Heart left ventricle (tissue), 16 donors: ENCODE measurements at regions not wholly inside any gene's neighbourhood (a gene's known extent, or its start where the extent isn't known, plus 50 kb on each side); places are given as distances from the start of the nearest gene placed in this dataset.

ENCODE experiments used
- ATAC-seq, 4 donors: fragments of 200-7000 bp; cut with Tn5 transposase; one replicate each; pipeline ENCODE4 v1.9.1; 2020 to 2022; ENCODE audit warnings: moderate library complexity in 4 of 4, mild to moderate bottlenecking in 3 of 4, moderate number of reproducible peaks in 1 of 4
- DNase-seq, 5 donors: peaks; one replicate each; pipeline ENCODE4 v3.0.0-alpha.2; 2020
- H3K27ac ChIP-seq, 12 donors: fragments of 200-600 bp; sonication (generic) in 4 of 12; one replicate each; pipeline versions ENCODE4 v1.5.0 to v1.8.0; 2016 to 2022; ENCODE audit warnings: mild to moderate bottlenecking in 2 of 12
- H3K27me3 ChIP-seq, 9 donors: fragments of 200-600 bp; sonication (generic) in 2 of 9; one replicate each; pipeline versions ENCODE4 v1.5.1 to v1.8.0; 2016 to 2022; ENCODE audit warnings: mild to moderate bottlenecking in 3 of 9
- H3K36me3 ChIP-seq, 9 donors: fragments of 200-600 bp; sonication (generic) in 2 of 9; one replicate each; pipeline versions ENCODE4 v1.5.0 to v1.8.0; 2018 to 2022; ENCODE audit warnings: mild to moderate bottlenecking in 2 of 9
- H3K4me1 ChIP-seq, 12 donors: fragments of 200-600 bp; sonication (generic) in 4 of 12; one replicate each; pipeline versions ENCODE4 v1.5.0 to v1.8.0; 2016 to 2022; ENCODE audit warnings: mild to moderate bottlenecking in 3 of 12
- H3K4me3 ChIP-seq, 12 donors: fragments of 200-600 bp; sonication (generic) in 4 of 12; one replicate each; pipeline versions ENCODE4 v1.5.0 to v1.8.0; 2017 to 2022; ENCODE audit warnings: mild to moderate bottlenecking in 9 of 12, moderate library complexity in 4 of 12
- H3K9me3 ChIP-seq, 12 donors: fragments of 200-600 bp; sonication (generic) in 4 of 12; one replicate each; pipeline versions ENCODE4 v1.5.0 to v1.8.0; 2016 to 2022; ENCODE audit warnings: mild to moderate bottlenecking in 1 of 12
- POLR2A ChIP-seq, 2 donors: fragments of 450-650 bp; IDR thresholded peaks; one replicate each; pipeline ENCODE4 v1.6.1; 2017; ENCODE audit warnings: antibody characterized with exemption in 2 of 2, mild to moderate bottlenecking in 2 of 2, moderate library complexity in 2 of 2
- WGBS, 4 donors: extraction: QIAGEN DNeasy Blood & Tissue Kit in 2 of 4; methylation state at CpG; one replicate each; pipeline versions ENCODE4 v1.1.5 to v1.1.7; 2013 to 2018; 5-methylcytosine and 5-hydroxymethylcytosine counted together
- intact Hi-C, 10 donors: fragments of 100-400 bp; cut with DNase I; formaldehyde crosslinking; loops; one replicate each; pipeline versions ENCODE4 v1.11.1 to v1.14.2; 2022
- TF ChIP-seq, protein P1 (sequence below), 12 donors: fragments of 200-600 bp; sonication (generic) in 4 of 12; IDR thresholded peaks; one replicate each; pipeline versions ENCODE4 v1.5.0 to v1.8.0; 2018 to 2022; ENCODE audit warnings: antibody characterized with exemption in 12 of 12, mild to moderate bottlenecking in 5 of 12
- donor health status: ischemic (EF 13 %, LVEDD 7.1; RV severe dilation, severe dysfunction).
- donor health status: healthy with polysubstance abuse.
- donor health status: DM: no; HTN: yes; CAD: no.
- donor health status: DM: no; HTN: no; CAD: no.
- donor health status: ischemic (EF 25% LVEDD 6.9; RV normal size, moderate dysfunction).
- donor health status: ischemic (EF 25% LVEDD 5.7; RV mildly dilated, moderate dysfunction).
- donor health status: healthy.
- donor health status: DM: yes; HTN: yes; CAD: no.
- donor health status: ischemic (EF 35%, LVEDD 5.7; RV mildly dilated, moderate dysfunction).
- donor health status: nonischemic (EF 11% LVEDD 7.7; RV severe dilation, severe dysfunction).
- donor health status: DM: yes; HTN: yes; CAD: no.
- donor health status: PGD.
- donor health status: ischemic (EF 29% LVEDD 5.4; RV normal size, mild dysfunction).
- donor health status: nonischemic (EF 23%, LVEDD 6.1; RV moderate dilation, normal function).

DNA sequence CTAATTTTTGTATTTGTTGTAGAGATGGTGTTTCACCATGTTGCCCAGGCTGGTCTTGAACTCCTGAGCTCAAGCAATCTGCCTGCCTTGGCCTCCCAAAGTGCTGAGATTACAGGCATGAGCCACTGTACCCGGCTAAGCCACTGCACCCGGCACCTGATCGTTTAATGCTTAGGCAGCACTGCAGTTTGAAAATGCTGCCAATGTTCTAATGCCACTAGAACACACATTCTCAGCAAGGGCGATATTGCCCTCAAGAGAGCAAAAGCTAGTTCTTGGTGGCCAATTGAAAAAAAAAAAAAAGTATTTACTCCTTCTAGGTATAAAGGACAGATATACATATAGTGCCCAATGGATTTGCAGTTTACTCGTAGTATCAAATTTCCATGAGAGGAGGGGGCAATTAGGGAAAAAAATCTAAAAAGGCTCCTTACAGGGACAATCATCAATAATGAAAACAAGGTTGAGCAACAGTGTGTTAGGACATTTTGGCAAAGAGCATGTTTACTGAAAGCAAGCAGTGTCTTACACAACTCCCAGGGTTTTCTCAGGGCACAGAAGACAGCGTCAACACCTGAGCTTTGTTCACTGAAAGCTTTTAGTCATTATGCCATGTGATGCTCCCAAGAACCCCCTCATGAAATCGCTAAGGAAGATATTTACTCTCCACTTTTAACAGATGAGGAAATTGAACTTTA lies 199.9 kb upstream of the PKDCC start:
- no peak for ATAC-seq
- H3K27me3 ChIP-seq = peaks cover 0 to 17% (median 0%) of the 10 kb centered on the region in 9 donors
- intact Hi-C loops = no loop called here
- H3K27ac ChIP-seq = no peak overlapping the region
- 70 to 76% (median 72%) methylated on average over 7 of the region's 7 CpGs for WGBS, 4 donors
- DNase-seq = no peak
- H3K9me3 ChIP-seq = no peaks in the 10 kb centered on the region
- H3K4me1 ChIP-seq = no peaks in the 10 kb centered on the region
- no peak for TF ChIP-seq POLR2A (IDR thresholded peaks at IDR 0.05)
- TF ChIP-seq, protein P1, sequence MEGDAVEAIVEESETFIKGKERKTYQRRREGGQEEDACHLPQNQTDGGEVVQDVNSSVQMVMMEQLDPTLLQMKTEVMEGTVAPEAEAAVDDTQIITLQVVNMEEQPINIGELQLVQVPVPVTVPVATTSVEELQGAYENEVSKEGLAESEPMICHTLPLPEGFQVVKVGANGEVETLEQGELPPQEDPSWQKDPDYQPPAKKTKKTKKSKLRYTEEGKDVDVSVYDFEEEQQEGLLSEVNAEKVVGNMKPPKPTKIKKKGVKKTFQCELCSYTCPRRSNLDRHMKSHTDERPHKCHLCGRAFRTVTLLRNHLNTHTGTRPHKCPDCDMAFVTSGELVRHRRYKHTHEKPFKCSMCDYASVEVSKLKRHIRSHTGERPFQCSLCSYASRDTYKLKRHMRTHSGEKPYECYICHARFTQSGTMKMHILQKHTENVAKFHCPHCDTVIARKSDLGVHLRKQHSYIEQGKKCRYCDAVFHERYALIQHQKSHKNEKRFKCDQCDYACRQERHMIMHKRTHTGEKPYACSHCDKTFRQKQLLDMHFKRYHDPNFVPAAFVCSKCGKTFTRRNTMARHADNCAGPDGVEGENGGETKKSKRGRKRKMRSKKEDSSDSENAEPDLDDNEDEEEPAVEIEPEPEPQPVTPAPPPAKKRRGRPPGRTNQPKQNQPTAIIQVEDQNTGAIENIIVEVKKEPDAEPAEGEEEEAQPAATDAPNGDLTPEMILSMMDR (IDR thresholded peaks at IDR 0.05) = no peak
- no peak overlapping the region for H3K4me3 ChIP-seq
- no peaks in the 10 kb centered on the region for H3K36me3 ChIP-seq

DNA sequence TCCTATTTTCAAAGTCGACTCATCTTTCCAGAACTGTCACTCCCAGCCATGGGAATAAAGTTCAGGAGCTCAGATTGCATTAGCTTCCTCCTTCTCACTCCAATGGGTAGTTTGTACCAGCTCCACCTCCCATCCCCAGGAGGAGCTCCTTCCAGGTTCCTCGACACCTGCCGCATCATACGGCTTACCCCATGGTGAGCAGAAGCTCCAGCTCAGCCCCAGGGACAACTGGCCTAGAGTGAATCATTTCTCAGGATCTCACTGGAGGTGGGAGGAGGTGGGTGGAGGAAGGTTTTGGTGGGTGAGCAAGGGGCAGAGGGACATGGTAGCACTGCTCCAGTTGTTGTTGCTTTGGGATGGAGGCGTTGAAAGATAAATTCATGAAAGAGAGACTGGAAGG lies 196.3 kb upstream of the PKDCC start:
- 67 to 85% (median 81%) methylated on average over 5 of the region's 5 CpGs for WGBS, 4 donors
- ATAC-seq (no peak), DNase-seq (no peak)
- peaks cover 0 to 4% (median 0%) of the 10 kb centered on the region in 12 donors for H3K4me1 ChIP-seq
- H3K4me3 ChIP-seq = no peak overlapping the region
- H3K36me3 ChIP-seq = no peaks in the 10 kb centered on the region
- H3K27me3 ChIP-seq = peaks cover 0 to 7% (median 0%) of the 10 kb centered on the region in 9 donors
- no peaks in the 10 kb centered on the region for H3K9me3 ChIP-seq
- H3K27ac ChIP-seq = no peak overlapping the region
- intact Hi-C loops = loop anchor here in 7 of 10 donors (5.0 to 10.0 kb wide), 2 partner anchors 236 to 473 kb away; no protein-coding TSS in a partner anchor
- TF ChIP-seq POLR2A (IDR thresholded peaks at IDR 0.05) = no peak

DNA sequence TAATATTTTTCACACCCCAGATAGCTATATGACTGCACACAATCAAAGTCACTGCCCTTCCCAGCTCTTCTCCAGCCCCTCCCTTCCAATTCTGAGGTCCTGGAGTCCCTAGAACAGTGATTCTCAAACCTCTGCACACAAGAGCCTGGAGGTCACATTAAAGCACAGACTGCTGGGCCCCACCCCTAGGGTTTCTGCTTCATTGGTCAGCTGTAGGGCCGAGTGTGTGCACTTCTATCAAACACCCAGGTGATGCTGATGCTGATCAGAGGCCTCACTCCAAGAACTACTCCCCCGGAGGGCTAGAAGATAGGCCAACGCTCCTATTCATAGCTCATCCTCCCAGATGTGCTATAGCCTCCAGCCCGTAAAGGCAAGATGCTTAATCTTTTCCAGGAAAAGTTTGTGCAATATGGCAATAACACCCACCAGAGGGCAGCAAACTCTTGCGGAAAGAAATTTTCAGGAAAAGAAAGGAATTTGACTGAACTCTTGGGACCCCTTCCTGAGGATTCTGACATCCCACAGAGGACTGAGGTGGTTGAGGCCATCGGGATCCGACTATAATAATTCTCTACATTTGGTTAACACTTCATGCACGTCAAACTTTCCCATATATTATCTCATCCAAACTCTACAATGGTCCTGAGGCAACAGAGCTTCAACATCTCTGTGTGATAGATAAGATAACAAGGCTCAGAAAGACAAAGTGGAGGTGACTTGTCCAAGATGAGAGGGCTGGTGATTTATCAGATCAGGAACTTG lies 194.2 kb upstream of the PKDCC start:
- Histone ChIP-seq H3K27me3 (peaks cover 0 to 7% (median 0%) of the 10 kb centered on the region in 9 donors), H3K36me3 (no peaks in the 10 kb centered on the region), H3K27ac (no peak overlapping the region), H3K4me3 (no peak overlapping the region), H3K9me3 (no peaks in the 10 kb centered on the region), H3K4me1 (peaks cover 0 to 4% (median 0%) of the 10 kb centered on the region in 12 donors)
- TF ChIP-seq, protein P1 (IDR thresholded peaks at IDR 0.05) = peak; percentile 61 to 77 (median 70)
- TF ChIP-seq POLR2A (IDR thresholded peaks at IDR 0.05) = no peak
- ATAC-seq = peak in 3 of 4 donors; percentile 9 to 36 (median 20)
- intact Hi-C loops = loop anchor here in 9 of 10 donors (1.0 to 10.0 kb wide), 4 partner anchors 233 to 471 kb away; no protein-coding TSS in a partner anchor
- peak in 2 of 5 donors; percentile 23 to 38 for DNase-seq
- 7 to 13% (median 10%) methylated on average over 8 of the region's 8 CpGs for WGBS, 4 donors

DNA sequence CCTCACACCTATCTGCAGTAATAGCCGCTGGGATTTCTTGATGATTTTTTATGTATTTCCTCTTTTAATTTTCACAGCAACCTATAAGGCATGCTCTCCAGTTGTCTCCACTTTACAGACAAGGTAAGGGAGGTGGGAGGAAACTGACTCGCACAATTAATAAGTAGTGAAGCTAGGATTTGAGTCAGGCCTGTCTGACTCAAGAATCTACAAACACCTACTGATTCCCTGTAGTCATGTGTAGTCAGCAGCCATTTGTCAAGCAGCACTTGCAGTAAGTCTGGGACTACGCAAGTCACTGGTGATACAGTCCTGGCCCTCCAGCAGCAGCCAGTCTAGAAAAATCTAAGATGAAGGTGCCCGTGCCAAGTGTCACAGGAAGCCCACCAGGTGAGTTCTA lies 193.6 kb upstream of the PKDCC start:
- WGBS, 4 donors = 74 to 83% (median 80%) methylated on average over 4 of the region's 4 CpGs
- ATAC-seq (no peak), DNase-seq (no peak)
- intact Hi-C loops = loop anchor here in 7 of 10 donors (5.0 to 10.0 kb wide), 2 partner anchors 233 to 471 kb away; no protein-coding TSS in a partner anchor
- Histone ChIP-seq H3K27ac (no peak overlapping the region), H3K4me3 (no peak overlapping the region), H3K9me3 (no peaks in the 10 kb centered on the region), H3K27me3 (peaks cover 0 to 7% (median 0%) of the 10 kb centered on the region in 9 donors), H3K4me1 (peaks cover 0 to 4% (median 0%) of the 10 kb centered on the region in 12 donors), H3K36me3 (no peaks in the 10 kb centered on the region)
- no peak for TF ChIP-seq POLR2A (IDR thresholded peaks at IDR 0.05)
- TF ChIP-seq, protein P1 (IDR thresholded peaks at IDR 0.05) = no peak
